Tibial artery (tissue), 4 donors: ENCODE measurements at regions not wholly inside any gene's neighbourhood (a gene's known extent, or its start where the extent isn't known, plus 50 kb on each side); places are given as distances from the start of the nearest gene placed in this dataset.
"Not testable (repeated sequence)": the region's sequence is repeated elsewhere in the genome, so short reads cannot be mapped to it uniquely, and the experiment has no call there.

ENCODE experiments used
- DNase-seq, 2 donors: peaks; one replicate each; pipeline ENCODE4 v3.0.0-alpha.2; 2019
- H3K27ac ChIP-seq, 2 donors: fragments of 200-600 bp; sonication (generic) in 1 of 2; 1 replicate in 1 of 2; 2 replicates in 1 of 2; pipeline ENCODE4 v1.5.1; 2018 to 2019; ENCODE audit warnings: mild to moderate bottlenecking in 1 of 2
- H3K27me3 ChIP-seq, 2 donors: fragments of 200-600 bp; sonication (generic) in 1 of 2; one replicate each; pipeline versions ENCODE4 v1.5.1 to v1.6.0; 2016 to 2019
- H3K36me3 ChIP-seq, 3 donors: fragments of 200-600 bp; sonication (generic) in 2 of 3; one replicate each; pipeline ENCODE4 v1.5.1; 2016 to 2019; ENCODE audit warnings: mild to moderate bottlenecking in 2 of 3
- H3K4me1 ChIP-seq, 4 donors: fragments of 200-600 bp; sonication (generic) in 2 of 4; 1 replicate in 3 of 4; 2 replicates in 1 of 4; pipeline ENCODE4 v1.5.1; 2016 to 2019
- H3K4me3 ChIP-seq, 2 donors: fragments of 200-600 bp; sonication (generic) in 1 of 2; 1 replicate in 1 of 2; 2 replicates in 1 of 2; pipeline ENCODE4 v1.5.1; 2018 to 2019; ENCODE audit warnings: mild to moderate bottlenecking in 2 of 2
- H3K9me3 ChIP-seq, 3 donors: fragments of 200-600 bp; sonication (generic) in 1 of 3; one replicate each; pipeline ENCODE4 v1.5.1; 2016 to 2019
- intact Hi-C: fragments of 100-400 bp; cut with DNase I; formaldehyde crosslinking; loops from one replicate; pipeline ENCODE4 v1.15.0; 2023; ENCODE audit warnings: low total_unique reads
- TF ChIP-seq, protein P1 (sequence below), 2 experiments: fragments of 200-600 bp in 1 of 2; fragments of 450-650 bp in 1 of 2; IDR thresholded peaks; one replicate each; pipeline ENCODE4 v1.5.1; 2017 to 2019; ENCODE audit warnings: antibody characterized with exemption in 2 of 2, mild to moderate bottlenecking in 1 of 2, moderate library complexity in 1 of 2

DNA sequence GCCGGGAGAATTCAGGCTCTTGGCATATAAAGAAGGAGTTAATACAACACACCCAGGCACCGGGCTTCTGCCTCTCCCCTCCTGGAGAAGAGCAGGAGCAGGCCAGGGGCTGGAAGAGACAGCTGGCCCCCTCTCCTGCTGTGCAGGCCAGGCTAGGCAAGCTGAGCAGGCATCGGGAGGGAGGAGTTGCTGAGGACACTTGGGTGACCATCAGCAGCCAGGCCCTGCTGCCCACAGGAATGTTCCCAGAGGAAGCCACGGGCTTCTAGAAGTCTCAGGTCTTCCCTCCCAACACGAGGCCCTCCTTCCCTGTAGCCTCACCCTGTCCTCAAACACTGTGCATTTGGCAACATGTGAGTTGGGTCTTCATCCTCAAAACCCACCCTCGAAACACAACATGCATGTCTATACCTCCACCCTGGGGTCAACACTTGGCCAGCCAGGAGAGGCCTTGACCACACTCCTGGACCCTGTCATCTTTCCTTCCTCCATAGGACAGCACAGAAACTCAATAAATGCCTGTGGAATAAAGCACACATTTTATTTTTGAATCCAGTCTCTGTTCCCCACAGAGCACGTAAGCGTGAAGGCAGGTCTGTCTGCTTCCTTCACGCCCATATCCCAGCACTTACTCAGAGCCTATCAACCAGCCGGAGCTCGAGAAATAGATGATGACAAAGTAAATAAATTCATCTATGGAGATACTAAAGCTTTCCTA lies 433.8 kb upstream of the ID2 start:
- peak; percentile 47 to 84 for DNase-seq
- Histone ChIP-seq H3K4me3 (peak overlapping the region in 1 of 2 donors; percentile 32), H3K4me1 (peaks cover 0 to 40% (median 20%) of the 10 kb centered on the region in 4 donors), H3K27me3 (no peaks in the 10 kb centered on the region), H3K36me3 (no peaks in the 10 kb centered on the region), H3K9me3 (no peaks in the 10 kb centered on the region), H3K27ac (peak overlapping the region; percentile 85 to 89)
- TF ChIP-seq, protein P1, sequence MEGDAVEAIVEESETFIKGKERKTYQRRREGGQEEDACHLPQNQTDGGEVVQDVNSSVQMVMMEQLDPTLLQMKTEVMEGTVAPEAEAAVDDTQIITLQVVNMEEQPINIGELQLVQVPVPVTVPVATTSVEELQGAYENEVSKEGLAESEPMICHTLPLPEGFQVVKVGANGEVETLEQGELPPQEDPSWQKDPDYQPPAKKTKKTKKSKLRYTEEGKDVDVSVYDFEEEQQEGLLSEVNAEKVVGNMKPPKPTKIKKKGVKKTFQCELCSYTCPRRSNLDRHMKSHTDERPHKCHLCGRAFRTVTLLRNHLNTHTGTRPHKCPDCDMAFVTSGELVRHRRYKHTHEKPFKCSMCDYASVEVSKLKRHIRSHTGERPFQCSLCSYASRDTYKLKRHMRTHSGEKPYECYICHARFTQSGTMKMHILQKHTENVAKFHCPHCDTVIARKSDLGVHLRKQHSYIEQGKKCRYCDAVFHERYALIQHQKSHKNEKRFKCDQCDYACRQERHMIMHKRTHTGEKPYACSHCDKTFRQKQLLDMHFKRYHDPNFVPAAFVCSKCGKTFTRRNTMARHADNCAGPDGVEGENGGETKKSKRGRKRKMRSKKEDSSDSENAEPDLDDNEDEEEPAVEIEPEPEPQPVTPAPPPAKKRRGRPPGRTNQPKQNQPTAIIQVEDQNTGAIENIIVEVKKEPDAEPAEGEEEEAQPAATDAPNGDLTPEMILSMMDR (IDR thresholded peaks at IDR 0.05) = no peak
- intact Hi-C loops = loop anchor here (2.0 to 5.0 kb wide), 2 partner anchors 57 to 429 kb away; no protein-coding TSS in a partner anchor

DNA sequence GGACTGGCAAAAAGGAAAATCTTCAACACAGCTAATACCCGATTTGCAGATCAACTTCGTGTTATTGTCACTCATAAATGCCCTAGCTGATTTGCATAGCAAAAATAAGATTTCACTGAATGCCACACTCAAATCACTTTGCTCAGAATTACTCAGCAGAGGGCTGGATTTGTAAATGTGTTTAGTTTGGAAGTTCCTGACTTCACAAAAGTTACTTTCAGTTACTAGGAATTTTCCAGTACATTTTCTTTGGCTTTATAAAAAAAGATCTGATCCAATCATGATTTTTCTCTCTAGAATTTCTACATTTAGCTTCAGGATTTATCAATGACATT lies 433.3 kb upstream of the ID2 start:
- intact Hi-C loops = loop anchor here (2.0 to 5.0 kb wide), 2 partner anchors 56 to 429 kb away; no protein-coding TSS in a partner anchor
- Histone ChIP-seq H3K27me3 (no peaks in the 10 kb centered on the region), H3K36me3 (no peaks in the 10 kb centered on the region), H3K27ac (peak overlapping the region; percentile 85 to 89), H3K9me3 (no peaks in the 10 kb centered on the region), H3K4me3 (peak overlapping the region; percentile 21 to 32), H3K4me1 (peaks cover 0 to 40% (median 20%) of the 10 kb centered on the region in 4 donors)
- TF ChIP-seq, protein P1 (IDR thresholded peaks at IDR 0.05) = no peak
- no peak for DNase-seq

DNA sequence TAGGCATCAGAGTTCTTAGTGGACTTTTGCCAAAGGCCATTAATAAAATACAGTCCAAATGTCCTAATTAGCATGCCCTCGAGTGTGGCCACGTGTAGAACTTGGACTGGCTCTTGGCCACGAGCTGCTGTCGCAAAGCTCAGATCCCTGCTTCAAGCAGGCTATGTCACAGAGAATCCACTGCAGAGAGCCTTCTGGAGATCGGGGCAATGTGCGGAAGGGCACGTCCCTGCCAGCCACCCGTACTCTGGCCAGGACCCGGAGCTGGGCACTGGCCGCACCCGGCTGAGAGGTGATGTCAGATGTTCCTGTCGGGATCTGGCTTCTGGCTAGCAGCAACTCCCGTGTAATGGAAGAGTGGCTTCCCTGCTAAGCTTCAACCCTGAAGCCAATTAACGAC lies 432.7 kb upstream of the ID2 start:
- H3K9me3 ChIP-seq = no peaks in the 10 kb centered on the region
- H3K4me3 ChIP-seq = peak overlapping the region; percentile 21 to 32
- TF ChIP-seq, protein P1 (IDR thresholded peaks at IDR 0.05) = no peak
- H3K4me1 ChIP-seq = peaks cover 0 to 40% (median 20%) of the 10 kb centered on the region in 4 donors
- H3K27me3 ChIP-seq = no peaks in the 10 kb centered on the region
- intact Hi-C loops = loop anchor here (2.0 to 5.0 kb wide), 2 partner anchors 56 to 428 kb away; no protein-coding TSS in a partner anchor
- peak overlapping the region; percentile 85 to 89 for H3K27ac ChIP-seq
- no peaks in the 10 kb centered on the region for H3K36me3 ChIP-seq
- peak; percentile 56 to 95 for DNase-seq

DNA sequence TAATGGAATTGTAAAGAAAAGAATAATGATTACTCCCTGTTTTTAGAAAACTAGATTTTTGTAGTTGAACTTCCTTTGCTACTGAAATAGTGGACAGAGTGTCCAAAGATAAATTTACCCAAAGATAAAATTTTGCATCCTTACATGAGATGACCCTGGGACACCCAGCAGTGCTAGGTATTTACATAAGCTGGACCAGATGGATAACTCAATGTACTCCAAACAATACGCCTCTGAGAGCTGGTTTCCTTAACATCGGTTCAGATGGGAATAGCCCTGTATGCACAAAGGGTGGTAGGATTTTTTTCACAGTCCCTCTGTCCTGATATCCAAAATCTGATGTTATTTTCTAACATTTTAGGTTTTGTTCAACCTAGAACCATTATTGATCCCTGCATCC lies 432.1 kb upstream of the ID2 start:
- no peak for DNase-seq
- H3K36me3 ChIP-seq = no peaks in the 10 kb centered on the region
- H3K27ac ChIP-seq = peak overlapping the region; percentile 85 to 89
- H3K4me3 ChIP-seq = no peak overlapping the region
- peaks cover 0 to 38% (median 20%) of the 10 kb centered on the region in 4 donors for H3K4me1 ChIP-seq
- no peaks in the 10 kb centered on the region for H3K9me3 ChIP-seq
- intact Hi-C loops = loop anchor here (2.0 to 5.0 kb wide), 2 partner anchors 55 to 428 kb away; no protein-coding TSS in a partner anchor
- H3K27me3 ChIP-seq = no peaks in the 10 kb centered on the region
- TF ChIP-seq, protein P1 (IDR thresholded peaks at IDR 0.05) = no peak

DNA sequence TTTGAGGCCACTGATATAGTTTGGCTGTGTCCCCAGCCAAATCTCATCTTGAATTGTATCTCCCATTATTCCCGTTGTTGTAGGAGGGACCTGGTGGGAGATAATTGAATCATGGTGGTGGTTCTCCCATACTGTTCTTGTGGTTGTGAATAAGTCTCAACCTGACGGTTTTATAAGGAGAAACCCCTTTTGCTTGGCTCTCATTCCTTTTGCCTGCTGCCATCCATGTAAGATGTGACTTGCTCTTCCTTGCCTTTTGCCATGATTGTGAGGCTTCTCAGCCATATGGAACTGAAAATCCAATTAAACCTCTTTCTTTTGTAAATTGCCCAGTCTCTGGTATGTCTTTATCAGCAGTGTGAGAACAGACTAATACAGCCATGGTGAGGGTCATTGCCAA lies 431.6 kb upstream of the ID2 start:
- Histone ChIP-seq H3K4me1 (peaks cover 0 to 36% (median 20%) of the 10 kb centered on the region in 4 donors), H3K27ac (peak overlapping the region; percentile 85 to 89)
- intact Hi-C loops, H3K27me3 ChIP-seq, H3K36me3 ChIP-seq, DNase-seq, H3K9me3 ChIP-seq, H3K4me3 ChIP-seq: not testable (repeated sequence)

DNA sequence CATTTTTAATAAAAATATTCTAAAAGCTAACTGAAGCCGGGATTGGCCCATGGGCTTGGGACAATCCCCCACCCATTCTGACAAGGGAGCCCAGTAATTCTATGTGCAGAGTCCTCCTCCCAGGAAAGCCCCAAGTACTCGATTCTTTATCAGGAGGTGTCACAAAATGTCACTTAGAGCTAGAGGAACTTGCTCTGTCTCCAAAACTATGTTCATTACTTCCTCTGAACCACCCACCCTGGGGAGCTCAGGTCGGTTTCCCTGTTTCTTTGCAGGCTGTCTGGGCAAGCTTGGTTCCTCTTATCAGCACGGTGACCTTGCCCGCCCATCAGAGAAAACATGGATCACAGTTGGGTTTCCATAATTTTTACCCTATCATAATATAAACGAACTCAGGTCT lies 430.6 kb upstream of the ID2 start:
- Histone ChIP-seq H3K27me3 (no peaks in the 10 kb centered on the region), H3K9me3 (no peaks in the 10 kb centered on the region), H3K4me1 (peaks cover 0 to 34% (median 20%) of the 10 kb centered on the region in 4 donors), H3K4me3 (no peak overlapping the region), H3K27ac (no peak overlapping the region), H3K36me3 (no peaks in the 10 kb centered on the region)
- DNase-seq = no peak
- intact Hi-C loops = no loop called here
- TF ChIP-seq, protein P1 (IDR thresholded peaks at IDR 0.05) = no peak
